ENCODE measurements at regions not wholly inside any gene's neighbourhood (a gene's known extent, or its start where the extent isn't known, plus 50 kb on each side); places are given as distances from the start of the nearest gene placed in this dataset.
"Not testable (repeated sequence)": the region's sequence is repeated elsewhere in the genome, so short reads cannot be mapped to it uniquely, and the experiment has no call there.

- not testable (repeated sequence) for ATAC-seq; H3K4me1 Mint-ChIP-seq (ENCODE audit: low read depth); H3K9me3 Mint-ChIP-seq; DNase-seq; H3K36me3 Mint-ChIP-seq (ENCODE audit: insufficient read depth); H3K4me3 Mint-ChIP-seq
- peaks cover 27% of the 10 kb centered on the region for H3K27me3 Mint-ChIP-seq (ENCODE audit: low read depth)
Measured at GRCh38 chr1:22336696-22337545, 114.7 kb upstream of the ZBTB40 start.

DNA sequence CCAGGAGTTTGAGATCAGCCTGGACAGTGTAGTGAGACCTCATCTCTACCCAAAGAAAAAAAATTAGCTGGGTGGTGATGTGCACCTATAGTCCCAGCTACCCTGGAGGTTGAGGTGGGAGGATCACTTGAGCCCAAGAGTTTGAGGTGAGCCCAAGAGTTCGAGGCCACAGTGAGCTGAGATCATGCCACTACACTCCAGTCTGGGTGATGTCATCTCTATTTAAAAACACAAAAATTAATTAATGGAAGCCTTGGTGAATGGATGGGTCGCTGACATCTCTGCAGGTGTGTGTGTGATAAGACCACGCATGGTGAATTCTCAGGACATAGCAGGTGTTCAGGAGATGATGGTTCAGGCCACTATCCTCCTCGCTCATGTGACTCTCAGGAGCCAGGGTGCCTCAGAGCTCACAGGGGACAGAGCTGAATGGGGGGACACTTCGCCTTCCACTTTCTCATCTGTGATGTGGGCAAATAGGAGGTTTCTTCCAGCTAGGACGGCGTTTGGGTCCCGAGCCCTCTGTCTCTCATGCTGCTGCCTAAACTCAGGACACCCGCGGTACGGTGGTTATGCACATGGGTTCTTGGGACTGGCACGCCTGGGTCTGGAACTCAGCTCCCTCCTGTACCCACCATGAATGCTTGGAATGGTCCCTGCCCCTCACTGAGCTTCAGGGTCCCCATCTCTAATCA lies 113.4 kb upstream of the ZBTB40 start:
- H3K9me3 Mint-ChIP-seq = no peaks in the 10 kb centered on the region
- ATAC-seq (no peak), DNase-seq (no peak)
- no peak overlapping the region for H3K4me3 Mint-ChIP-seq
- no peaks in the 10 kb centered on the region for H3K36me3 Mint-ChIP-seq (ENCODE audit: insufficient read depth)
- peaks cover 34% of the 10 kb centered on the region for H3K27me3 Mint-ChIP-seq (ENCODE audit: low read depth)
- H3K4me1 Mint-ChIP-seq (ENCODE audit: low read depth) = peaks cover 2% of the 10 kb centered on the region

GRCh38 chr1:22339237-22339636 lies 112.4 kb upstream of the ZBTB40 start:
- H3K9me3 Mint-ChIP-seq = no peaks in the 10 kb centered on the region
- no peak overlapping the region for H3K4me3 Mint-ChIP-seq
- H3K27me3 Mint-ChIP-seq (ENCODE audit: low read depth) = peaks cover 36% of the 10 kb centered on the region
- H3K36me3 Mint-ChIP-seq (ENCODE audit: insufficient read depth) = no peaks in the 10 kb centered on the region
- H3K4me1 Mint-ChIP-seq (ENCODE audit: low read depth) = peaks cover 2% of the 10 kb centered on the region
- DNase-seq (no peak), ATAC-seq (no peak)

DNA sequence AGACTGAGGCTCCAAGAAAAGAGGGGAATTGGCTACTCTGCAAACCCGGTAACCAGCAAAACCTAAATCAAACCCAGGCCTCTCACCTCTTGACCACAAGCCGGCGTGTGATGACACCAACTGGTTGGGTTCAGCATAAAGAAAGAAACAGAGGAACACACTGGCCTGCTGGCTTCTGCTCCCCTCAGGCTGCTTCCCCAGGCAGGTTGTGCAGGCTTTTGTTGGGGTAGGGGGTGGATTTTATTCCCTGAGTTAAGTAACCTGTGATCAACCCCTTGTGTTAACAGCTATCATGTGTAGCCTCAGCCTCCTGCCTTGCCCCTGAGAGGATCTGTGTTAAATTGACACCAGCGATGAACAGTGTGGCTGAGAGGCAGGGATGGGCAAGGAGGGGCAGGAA lies 111.6 kb upstream of the ZBTB40 start:
- H3K4me3 Mint-ChIP-seq = no peak overlapping the region
- no peaks in the 10 kb centered on the region for H3K9me3 Mint-ChIP-seq
- H3K4me1 Mint-ChIP-seq (ENCODE audit: low read depth) = peaks cover 2% of the 10 kb centered on the region
- H3K27me3 Mint-ChIP-seq (ENCODE audit: low read depth) = peaks cover 39% of the 10 kb centered on the region
- no peaks in the 10 kb centered on the region for H3K36me3 Mint-ChIP-seq (ENCODE audit: insufficient read depth)
- DNase-seq (no peak), ATAC-seq (no peak)

DNA sequence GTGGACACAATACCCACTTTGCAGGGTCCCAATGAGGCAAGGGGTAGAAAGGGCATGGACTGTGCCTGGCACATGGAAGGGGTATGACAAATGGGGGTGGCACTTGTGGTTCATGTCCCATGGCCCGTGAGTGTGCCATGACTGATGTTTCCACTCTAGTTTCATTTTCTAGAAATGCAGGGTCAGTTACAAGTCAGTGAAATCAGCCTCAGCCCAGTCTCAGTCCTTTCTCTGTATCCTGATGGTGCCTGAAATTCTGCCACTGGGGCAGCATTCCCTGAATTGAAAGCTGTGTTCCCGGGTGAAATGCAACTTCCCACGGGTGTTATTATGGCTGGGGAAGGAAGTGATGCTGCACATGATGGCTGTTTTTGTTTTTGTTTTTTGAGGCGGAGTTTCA lies 110.8 kb upstream of the ZBTB40 start:
- Mint-ChIP-seq H3K27me3 (ENCODE audit: low read depth) (peaks cover 46% of the 10 kb centered on the region), H3K4me3 (no peak overlapping the region), H3K4me1 (ENCODE audit: low read depth) (peaks cover 2% of the 10 kb centered on the region), H3K9me3 (no peaks in the 10 kb centered on the region), H3K36me3 (ENCODE audit: insufficient read depth) (no peaks in the 10 kb centered on the region)
- ATAC-seq = no peak
- no peak for DNase-seq

DNA sequence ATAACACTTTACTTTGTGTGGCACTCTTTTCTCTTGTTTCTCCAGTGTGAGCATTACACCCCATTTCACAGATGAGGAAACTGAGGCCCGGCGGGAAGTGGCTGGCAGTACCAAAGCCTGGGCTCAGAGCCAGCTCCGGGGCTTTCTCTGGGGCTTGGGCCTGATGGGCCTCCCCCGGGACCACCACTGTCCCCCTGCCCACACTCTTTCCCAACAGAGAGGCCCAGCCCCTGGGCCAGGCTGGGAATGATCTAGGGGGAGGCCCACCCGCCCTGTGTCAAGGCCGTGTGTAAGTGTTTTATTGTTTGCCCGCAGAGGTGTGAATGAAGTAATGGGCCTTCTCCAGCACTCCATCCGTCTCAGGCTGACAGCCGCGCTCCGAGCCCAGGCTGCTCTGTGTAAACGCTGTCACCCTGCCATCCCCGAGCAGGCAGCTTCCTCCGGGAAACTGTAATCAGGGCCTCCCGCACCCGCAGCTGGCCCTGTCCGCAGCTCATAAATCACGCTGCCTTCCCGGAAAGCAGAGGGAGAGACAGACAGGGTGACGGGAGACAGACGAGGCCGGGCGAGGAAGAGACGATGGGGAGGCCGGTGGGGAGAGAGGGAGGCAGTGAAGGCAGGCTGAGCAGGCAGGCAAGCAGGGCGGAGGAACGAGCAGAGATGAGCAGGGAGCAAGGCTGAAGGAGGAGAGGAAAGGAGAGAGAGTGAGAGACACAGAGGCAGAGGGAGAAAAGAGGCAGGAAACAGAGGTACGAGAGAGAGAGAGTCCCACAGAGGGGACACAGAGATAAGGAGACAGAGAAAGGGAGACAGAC lies 109.7 kb upstream of the ZBTB40 start:
- no peak overlapping the region for H3K4me3 Mint-ChIP-seq
- no peaks in the 10 kb centered on the region for H3K9me3 Mint-ChIP-seq
- peaks cover 2% of the 10 kb centered on the region for H3K4me1 Mint-ChIP-seq (ENCODE audit: low read depth)
- ATAC-seq (no peak), DNase-seq (no peak)
- peaks cover 53% of the 10 kb centered on the region for H3K27me3 Mint-ChIP-seq (ENCODE audit: low read depth)
- no peaks in the 10 kb centered on the region for H3K36me3 Mint-ChIP-seq (ENCODE audit: insufficient read depth)

DNA sequence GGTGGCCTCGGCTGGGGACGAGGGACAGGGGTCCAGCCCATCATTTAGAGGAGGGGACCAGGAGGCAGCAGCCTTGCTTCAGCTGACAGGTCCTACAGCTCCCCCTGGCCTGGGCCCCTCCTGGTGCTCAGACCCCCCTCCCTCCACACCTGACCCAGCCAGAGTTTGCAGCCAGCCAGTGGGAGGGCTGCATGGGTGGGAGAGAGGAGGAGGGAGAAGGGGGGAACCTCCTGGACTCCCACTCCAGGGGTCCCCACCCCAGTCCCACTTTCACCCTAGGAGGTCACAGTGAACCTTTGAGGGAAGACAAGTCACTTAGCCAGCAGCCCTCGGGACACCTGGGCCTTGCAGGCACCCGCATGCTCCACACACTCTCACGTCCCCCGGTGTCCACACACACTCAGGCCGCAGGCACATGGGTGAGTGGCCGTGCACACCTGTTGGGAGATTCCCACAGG lies 108.9 kb upstream of the ZBTB40 start:
- H3K36me3 Mint-ChIP-seq (ENCODE audit: insufficient read depth) = no peaks in the 10 kb centered on the region
- DNase-seq (no peak), ATAC-seq (no peak)
- peaks cover 54% of the 10 kb centered on the region for H3K27me3 Mint-ChIP-seq (ENCODE audit: low read depth)
- no peaks in the 10 kb centered on the region for H3K9me3 Mint-ChIP-seq
- H3K4me1 Mint-ChIP-seq (ENCODE audit: low read depth) = peaks cover 2% of the 10 kb centered on the region
- no peak overlapping the region for H3K4me3 Mint-ChIP-seq

GRCh38 chr1:22343456-22344328 lies 108.0 kb upstream of the ZBTB40 start:
- no peak for DNase-seq
- peaks cover 61% of the 10 kb centered on the region for H3K27me3 Mint-ChIP-seq (ENCODE audit: low read depth)
- H3K36me3 Mint-ChIP-seq (ENCODE audit: insufficient read depth) = no peaks in the 10 kb centered on the region
- H3K4me3 Mint-ChIP-seq = no peak overlapping the region
- H3K9me3 Mint-ChIP-seq = no peaks in the 10 kb centered on the region
- no peak for ATAC-seq
- peaks cover 2% of the 10 kb centered on the region for H3K4me1 Mint-ChIP-seq (ENCODE audit: low read depth)

DNA sequence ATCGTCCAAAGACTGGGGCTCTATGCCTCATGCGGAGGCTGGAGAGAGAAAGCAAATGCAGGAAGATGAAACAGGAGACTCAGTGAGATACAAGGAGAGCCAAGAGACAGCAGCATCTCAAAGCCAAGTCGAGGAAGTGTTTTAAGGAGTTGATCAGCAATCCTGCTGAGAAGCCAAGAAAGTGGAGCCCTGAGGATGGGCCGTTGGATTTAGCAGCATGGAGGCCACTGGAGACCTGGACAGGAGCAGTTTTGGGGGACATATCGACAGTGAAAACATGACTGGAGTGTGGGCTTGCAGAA lies 107.4 kb upstream of the ZBTB40 start:
- no peaks in the 10 kb centered on the region for H3K36me3 Mint-ChIP-seq (ENCODE audit: insufficient read depth)
- no peak overlapping the region for H3K4me3 Mint-ChIP-seq
- H3K4me1 Mint-ChIP-seq (ENCODE audit: low read depth) = peaks cover 2% of the 10 kb centered on the region
- H3K27me3 Mint-ChIP-seq (ENCODE audit: low read depth) = peaks cover 63% of the 10 kb centered on the region
- H3K9me3 Mint-ChIP-seq = no peaks in the 10 kb centered on the region
- DNase-seq = no peak
- ATAC-seq = no peak

GRCh38 chr1:22344851-22345560 lies 106.6 kb upstream of the ZBTB40 start:
- Mint-ChIP-seq H3K4me1 (ENCODE audit: low read depth) (peaks cover 5% of the 10 kb centered on the region), H3K27me3 (ENCODE audit: low read depth) (peaks cover 68% of the 10 kb centered on the region), H3K4me3 (no peak overlapping the region), H3K9me3 (no peaks in the 10 kb centered on the region), H3K36me3 (ENCODE audit: insufficient read depth) (no peaks in the 10 kb centered on the region)
- ATAC-seq (no peak), DNase-seq (no peak)

- peaks cover 12% of the 10 kb centered on the region for H3K4me1 Mint-ChIP-seq (ENCODE audit: low read depth)
- H3K9me3 Mint-ChIP-seq = no peaks in the 10 kb centered on the region
- no peak overlapping the region for H3K4me3 Mint-ChIP-seq
- peaks cover 74% of the 10 kb centered on the region for H3K27me3 Mint-ChIP-seq (ENCODE audit: low read depth)
- ATAC-seq = no peak
- H3K36me3 Mint-ChIP-seq (ENCODE audit: insufficient read depth) = no peaks in the 10 kb centered on the region
- no peak for DNase-seq
Measured at GRCh38 chr1:22347854-22348760, 103.5 kb upstream of the ZBTB40 start.

DNA sequence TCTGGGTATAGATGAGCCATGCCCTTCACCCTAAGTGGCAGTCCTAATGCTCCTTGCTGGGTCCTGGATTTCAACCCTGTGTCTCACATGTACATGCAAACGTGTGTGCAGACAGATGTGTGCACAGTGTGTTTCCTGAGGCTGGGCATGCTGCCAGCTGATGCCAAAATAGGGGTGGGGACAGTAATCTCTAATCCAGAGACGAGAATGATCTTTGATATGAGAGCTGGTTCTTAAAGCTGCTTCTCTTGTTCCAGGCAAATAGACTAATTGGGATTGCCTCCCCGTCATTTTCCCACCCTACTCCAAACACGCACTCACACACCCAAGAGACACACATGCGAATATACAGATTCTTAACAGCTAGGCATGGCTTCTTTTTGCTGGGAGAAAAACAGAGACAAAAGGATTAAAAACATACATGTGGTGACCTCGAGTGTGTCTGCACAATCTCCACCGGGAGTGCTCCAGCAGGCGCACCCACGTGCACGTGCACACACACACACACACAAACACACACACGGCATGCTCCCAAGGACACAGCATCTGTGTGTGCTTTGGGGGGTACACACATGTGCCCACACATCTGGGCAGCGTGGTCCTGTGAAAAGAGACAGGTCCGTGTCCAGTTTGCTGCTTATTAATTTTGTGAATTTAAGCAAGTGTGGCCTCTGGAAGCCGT lies 102.1 kb upstream of the ZBTB40 start:
- no peak for DNase-seq
- no peaks in the 10 kb centered on the region for H3K36me3 Mint-ChIP-seq (ENCODE audit: insufficient read depth)
- ATAC-seq = no peak
- no peak overlapping the region for H3K4me3 Mint-ChIP-seq
- no peaks in the 10 kb centered on the region for H3K9me3 Mint-ChIP-seq
- peaks cover 66% of the 10 kb centered on the region for H3K27me3 Mint-ChIP-seq (ENCODE audit: low read depth)
- H3K4me1 Mint-ChIP-seq (ENCODE audit: low read depth) = peaks cover 12% of the 10 kb centered on the region
